ENCODE measurements at regions not wholly inside any gene's neighbourhood (a gene's known extent, or its start where the extent isn't known, plus 50 kb on each side); places are given as distances from the start of the nearest gene placed in this dataset.
"Not testable (repeated sequence)": the region's sequence is repeated elsewhere in the genome, so short reads cannot be mapped to it uniquely, and the experiment has no call there.

GRCh38 chr12:74780182-74780849 is 242.7 kb downstream of the ATXN7L3B start:
- in situ Hi-C loops (cut with HindIII; ENCODE audit: low pct_ligation_motif_present, low pct_unique_long_range_greater_than_20kb, low sequenced_read_pairs) = no loop called here

GRCh38 chr12:74780850-74781241 is 243.2 kb downstream of the ATXN7L3B start:
- DNase-seq; in situ Hi-C loops (cut with HindIII; ENCODE audit: low pct_ligation_motif_present, low pct_unique_long_range_greater_than_20kb, low sequenced_read_pairs): not testable (repeated sequence)

More at GRCh38 chr12:74780182-74780849, 242.7 kb downstream of the ATXN7L3B start:
- DNase-seq = no peak

- DNase-seq = no peak
- in situ Hi-C loops (cut with HindIII; ENCODE audit: low pct_ligation_motif_present, low pct_unique_long_range_greater_than_20kb, low sequenced_read_pairs) = no loop called here
Observed at GRCh38 chr12:74781991-74782485, 244.4 kb downstream of the ATXN7L3B start.

- no peak for DNase-seq
- in situ Hi-C loops (cut with HindIII; ENCODE audit: low pct_ligation_motif_present, low pct_unique_long_range_greater_than_20kb, low sequenced_read_pairs) = no loop called here
Observed at GRCh38 chr12:74790931-74791330, 253.3 kb downstream of the ATXN7L3B start.

- DNase-seq = no peak
- in situ Hi-C loops (cut with HindIII; ENCODE audit: low pct_ligation_motif_present, low pct_unique_long_range_greater_than_20kb, low sequenced_read_pairs) = no loop called here
Observed at GRCh38 chr12:74791365-74791764, 253.7 kb downstream of the ATXN7L3B start.

- DNase-seq = no peak
Observed at GRCh38 chr12:74794522-74794921, 256.9 kb downstream of the ATXN7L3B start.

GRCh38 chr12:74801625-74802024 is 264.0 kb downstream of the ATXN7L3B start:
- no peak for DNase-seq
- in situ Hi-C loops (cut with HindIII; ENCODE audit: low pct_ligation_motif_present, low pct_unique_long_range_greater_than_20kb, low sequenced_read_pairs) = no loop called here

More at GRCh38 chr12:74794522-74794921, 256.9 kb downstream of the ATXN7L3B start:
- in situ Hi-C loops (cut with HindIII; ENCODE audit: low pct_ligation_motif_present, low pct_unique_long_range_greater_than_20kb, low sequenced_read_pairs) = no loop called here

GRCh38 chr12:74816398-74817175 is 279.0 kb downstream of the ATXN7L3B start:
- in situ Hi-C loops (cut with HindIII; ENCODE audit: low pct_ligation_motif_present, low pct_unique_long_range_greater_than_20kb, low sequenced_read_pairs) = no loop called here

GRCh38 chr12:74817499-74817898 is 279.9 kb downstream of the ATXN7L3B start:
- no peak for DNase-seq
- in situ Hi-C loops (cut with HindIII; ENCODE audit: low pct_ligation_motif_present, low pct_unique_long_range_greater_than_20kb, low sequenced_read_pairs) = no loop called here

More at GRCh38 chr12:74816398-74817175, 279.0 kb downstream of the ATXN7L3B start:
- DNase-seq = no peak

GRCh38 chr12:74818412-74818811 is 280.8 kb downstream of the ATXN7L3B start:
- in situ Hi-C loops (cut with HindIII; ENCODE audit: low pct_ligation_motif_present, low pct_unique_long_range_greater_than_20kb, low sequenced_read_pairs) = no loop called here
- DNase-seq = no peak

GRCh38 chr12:74820324-74820723 is 282.7 kb downstream of the ATXN7L3B start:
- in situ Hi-C loops (cut with HindIII; ENCODE audit: low pct_ligation_motif_present, low pct_unique_long_range_greater_than_20kb, low sequenced_read_pairs) = no loop called here
- DNase-seq = no peak

GRCh38 chr12:74836567-74836966 is 298.9 kb downstream of the ATXN7L3B start:
- in situ Hi-C loops (cut with HindIII; ENCODE audit: low pct_ligation_motif_present, low pct_unique_long_range_greater_than_20kb, low sequenced_read_pairs) = no loop called here
- no peak for DNase-seq

GRCh38 chr12:74846116-74846515 is 308.5 kb downstream of the ATXN7L3B start:
- DNase-seq = no peak
- in situ Hi-C loops (cut with HindIII; ENCODE audit: low pct_ligation_motif_present, low pct_unique_long_range_greater_than_20kb, low sequenced_read_pairs) = no loop called here

- DNase-seq = no peak
- in situ Hi-C loops (cut with HindIII; ENCODE audit: low pct_ligation_motif_present, low pct_unique_long_range_greater_than_20kb, low sequenced_read_pairs) = no loop called here
Observed at GRCh38 chr12:74847169-74847568, 309.5 kb downstream of the ATXN7L3B start.

GRCh38 chr12:74848006-74848405 is 310.4 kb downstream of the ATXN7L3B start:
- in situ Hi-C loops (cut with HindIII; ENCODE audit: low pct_ligation_motif_present, low pct_unique_long_range_greater_than_20kb, low sequenced_read_pairs) = no loop called here
- no peak for DNase-seq

- in situ Hi-C loops (cut with HindIII; ENCODE audit: low pct_ligation_motif_present, low pct_unique_long_range_greater_than_20kb, low sequenced_read_pairs) = no loop called here
- peak; percentile 12 for DNase-seq
Observed at GRCh38 chr12:74849801-74850200, 312.2 kb downstream of the ATXN7L3B start.

- no peak for DNase-seq
- in situ Hi-C loops (cut with HindIII; ENCODE audit: low pct_ligation_motif_present, low pct_unique_long_range_greater_than_20kb, low sequenced_read_pairs) = no loop called here
Observed at GRCh38 chr12:74871817-74872216, 334.2 kb downstream of the ATXN7L3B start.

GRCh38 chr12:74885775-74886174 is 323.9 kb downstream of the KCNC2 start:
- DNase-seq = no peak
- in situ Hi-C loops (cut with HindIII; ENCODE audit: low pct_ligation_motif_present, low pct_unique_long_range_greater_than_20kb, low sequenced_read_pairs) = no loop called here

GRCh38 chr12:74889073-74889472 is 320.6 kb downstream of the KCNC2 start:
- DNase-seq = no peak
- in situ Hi-C loops (cut with HindIII; ENCODE audit: low pct_ligation_motif_present, low pct_unique_long_range_greater_than_20kb, low sequenced_read_pairs) = no loop called here

Measured in ACHN (cell line).